GM19468 (cell line): ENCODE measurements at regions not wholly inside any gene's neighbourhood (a gene's known extent, or its start where the extent isn't known, plus 50 kb on each side); places are given as distances from the start of the nearest gene placed in this dataset.

ENCODE experiments used
- ATAC-seq: cut with Tn5 transposase; IDR thresholded peaks from one replicate; pipeline ENCODE4 v1.9.1; 2021; ENCODE audit warnings: mild to moderate bottlenecking, moderate library complexity, moderate number of reproducible peaks; ENCODE audit not compliant: unreplicated experiment; ENCODE audit errors: extremely low read depth

DNA sequence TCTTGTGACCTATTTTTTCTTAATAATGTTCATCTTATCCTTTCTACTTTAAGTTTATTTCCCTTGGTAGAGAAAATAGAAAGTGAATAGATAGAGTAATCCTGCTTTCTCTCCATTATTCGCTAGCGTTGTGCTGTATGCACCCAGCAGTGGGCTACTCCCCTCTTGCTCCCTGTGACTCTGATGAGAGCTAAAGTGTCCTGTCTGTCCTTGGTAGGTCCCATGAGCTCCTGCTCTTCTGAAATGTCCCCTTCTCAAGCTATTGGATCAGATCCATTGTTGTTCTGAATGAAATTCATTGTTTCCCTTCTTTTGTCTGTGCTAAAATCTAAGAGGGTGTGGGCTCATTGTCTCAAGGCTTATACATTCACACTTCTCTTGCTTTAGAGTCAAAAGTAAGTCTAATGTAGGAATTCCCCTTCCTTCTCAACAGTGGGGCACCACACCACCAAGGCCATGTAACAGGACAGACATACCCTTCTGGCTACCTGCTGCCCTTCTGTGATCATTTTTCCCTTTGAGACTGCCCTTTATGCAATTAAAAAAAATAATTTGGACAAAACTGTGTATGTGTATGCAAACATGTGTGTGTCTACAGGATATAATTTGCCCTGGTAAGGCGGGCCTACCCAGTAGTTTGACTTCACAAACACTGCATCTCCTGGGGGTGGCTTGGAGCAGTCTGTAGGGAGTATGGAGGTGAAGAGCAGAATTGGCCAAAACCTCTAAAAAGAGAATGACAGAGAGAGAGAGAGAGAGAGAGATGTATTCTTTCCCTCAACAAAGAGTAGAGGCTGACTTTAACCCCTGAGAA, 167.0 kb upstream of the MYLIP start:
- no peak for ATAC-seq

DNA sequence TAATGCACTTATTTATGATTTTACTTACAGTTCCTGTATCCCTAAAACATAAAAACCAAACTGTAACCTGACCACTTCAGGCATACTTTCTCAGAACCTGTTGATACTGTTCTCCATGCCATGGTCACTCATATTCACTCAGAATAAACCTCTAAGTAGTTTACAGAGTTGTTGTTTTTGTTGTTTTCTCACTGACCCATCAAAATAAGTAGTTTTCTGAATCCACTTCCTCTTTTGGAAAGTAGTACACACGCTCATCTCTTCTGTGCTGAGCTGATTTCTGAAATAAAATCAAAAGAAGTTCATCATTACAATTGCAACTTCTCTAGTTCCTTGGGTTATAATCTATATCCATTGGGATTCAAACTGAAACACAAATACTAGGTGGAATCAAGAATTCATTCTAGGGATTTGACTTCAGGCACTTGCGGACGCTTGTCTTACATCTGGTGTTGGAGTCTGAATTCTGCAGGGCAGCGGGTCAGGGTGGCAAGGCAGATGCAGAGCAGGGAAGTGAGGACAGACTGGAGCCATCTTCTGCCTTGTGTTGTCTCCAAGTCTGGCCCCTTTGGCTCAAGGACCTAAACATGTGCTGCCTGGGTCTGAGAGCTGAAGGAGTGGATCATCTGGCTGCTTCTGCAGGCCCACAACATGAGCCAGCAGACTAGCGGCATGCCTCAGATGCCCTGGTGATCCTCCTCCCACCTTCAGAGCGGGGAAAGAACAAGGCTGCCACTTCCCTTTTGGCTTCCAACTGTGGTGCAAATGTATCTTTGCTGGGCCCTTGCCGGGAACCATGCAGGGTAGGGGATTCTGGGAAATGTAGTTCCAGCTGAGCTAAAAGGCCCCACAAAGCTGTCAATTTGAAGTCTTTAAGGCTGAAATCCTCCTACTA, 167.9 kb upstream of the MYLIP start:
- ATAC-seq, result no peak

DNA sequence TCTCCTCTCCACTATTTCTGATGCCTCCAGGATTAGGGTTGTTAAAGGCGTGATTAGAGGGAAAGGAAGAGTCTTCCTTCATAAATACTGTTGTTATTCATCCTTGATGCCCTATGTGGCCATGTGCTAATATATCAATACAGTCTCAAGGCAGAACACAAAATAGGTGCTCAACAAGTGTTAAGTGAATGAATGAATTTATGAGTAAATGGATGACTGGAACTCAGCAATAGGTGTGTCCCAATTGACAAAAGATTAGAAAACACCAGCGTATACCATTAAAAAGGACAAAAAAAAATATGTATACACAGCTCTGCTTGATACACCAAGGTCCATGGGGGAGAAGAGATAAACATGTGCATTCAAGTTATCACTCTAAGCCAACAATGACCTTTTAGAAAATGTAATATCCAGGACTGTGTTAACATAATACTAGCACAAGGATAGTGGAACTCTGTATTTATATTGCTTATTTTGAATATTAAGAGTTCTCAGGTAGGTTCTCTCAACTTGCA, 171.2 kb upstream of the MYLIP start:
- ATAC-seq, result no peak

DNA sequence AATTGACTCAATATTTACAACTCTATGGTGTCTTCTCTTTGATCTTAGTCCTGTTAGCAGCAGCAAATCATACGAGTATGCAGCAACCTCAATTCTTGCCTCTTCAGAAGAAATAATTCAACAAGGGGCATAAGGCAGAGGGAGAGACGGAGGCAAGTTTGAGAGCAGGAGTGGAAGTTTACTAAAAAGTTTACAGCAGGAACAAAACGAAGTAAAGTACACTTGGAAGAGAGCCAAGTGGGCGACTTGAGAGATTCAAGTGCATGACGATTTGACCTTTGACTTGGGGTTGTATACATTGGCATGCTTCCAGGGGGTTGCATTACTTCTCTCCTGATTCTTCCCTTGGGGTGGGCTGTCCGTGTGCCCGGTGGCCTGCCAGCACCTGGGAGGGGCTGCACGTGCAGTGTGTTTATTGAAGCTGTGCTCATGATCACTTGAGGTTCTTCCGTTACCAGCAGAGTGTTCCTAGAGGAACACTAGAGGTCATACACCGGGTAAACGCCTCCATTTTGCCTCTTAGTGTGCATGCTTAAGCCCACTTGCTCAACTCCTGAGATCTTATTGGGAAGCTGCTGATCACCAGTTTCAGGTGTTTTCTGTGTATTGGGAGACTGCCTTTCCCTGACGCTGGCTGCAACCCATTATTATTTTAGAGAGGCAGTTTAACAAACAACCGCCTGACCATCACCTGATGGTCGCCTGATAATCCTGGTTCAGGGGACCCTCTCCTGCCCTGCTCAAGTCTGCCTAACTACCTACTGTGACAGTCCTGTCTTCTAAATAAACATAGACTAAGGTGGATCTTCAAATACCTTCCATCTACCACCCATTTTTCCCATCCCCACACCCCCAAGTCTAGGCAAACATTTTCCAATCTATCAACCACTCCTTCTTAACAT, 172.4 kb upstream of the MYLIP start:
- no peak for ATAC-seq

DNA sequence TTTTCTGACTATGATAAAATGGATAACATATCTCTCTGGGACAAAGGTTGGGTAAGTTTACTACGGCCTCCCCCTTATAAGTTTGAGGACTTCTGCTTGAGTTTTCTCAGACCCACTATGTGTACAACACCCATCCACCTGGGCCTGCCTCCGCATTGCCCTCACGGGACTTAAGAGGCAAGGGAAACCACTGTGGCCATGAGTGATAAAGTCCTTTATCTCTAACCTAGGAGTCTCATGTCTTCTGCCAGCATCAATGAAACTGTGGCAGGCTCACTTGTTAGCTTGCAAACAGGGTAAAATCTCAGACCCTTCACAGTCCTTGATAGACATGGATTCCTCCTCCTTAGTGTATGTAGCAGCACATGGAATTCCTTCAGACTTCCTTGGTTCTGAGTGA, 173.4 kb upstream of the MYLIP start:
- ATAC-seq, result no peak

DNA sequence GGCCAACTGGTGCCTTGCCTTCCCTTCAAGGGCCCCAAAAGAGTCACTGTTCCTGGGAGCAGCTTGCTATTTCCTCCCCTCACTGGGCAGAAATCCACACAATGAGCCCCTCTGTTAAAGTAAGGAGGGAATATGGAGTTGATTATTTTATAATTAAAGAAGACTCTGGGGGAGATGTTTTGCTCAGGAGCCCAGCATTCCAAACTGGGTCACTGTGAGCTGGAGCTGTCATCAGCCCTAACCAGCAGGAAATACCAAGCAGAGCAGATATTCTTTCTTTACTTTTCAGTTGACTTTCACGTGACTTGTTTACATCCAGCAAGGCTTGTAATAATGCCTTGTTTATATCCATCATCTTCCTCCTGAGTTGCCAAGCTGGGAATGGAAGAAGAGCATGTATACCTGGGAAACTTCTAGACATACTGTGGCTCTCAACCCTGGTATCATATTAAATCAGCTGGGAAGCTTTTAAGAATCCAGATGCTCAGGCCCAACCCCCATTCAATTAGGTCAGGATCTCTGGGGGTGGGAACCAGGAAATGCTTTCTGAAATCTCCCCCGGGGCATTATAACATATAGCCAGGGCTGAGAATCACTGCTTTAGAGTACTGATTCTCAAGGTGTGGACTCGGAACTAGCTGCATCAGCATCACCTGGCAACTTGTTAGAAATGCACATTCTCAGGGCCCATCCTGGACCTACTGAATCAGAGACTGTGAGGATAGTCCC, 175.6 kb upstream of the MYLIP start:
- no peak for ATAC-seq

DNA sequence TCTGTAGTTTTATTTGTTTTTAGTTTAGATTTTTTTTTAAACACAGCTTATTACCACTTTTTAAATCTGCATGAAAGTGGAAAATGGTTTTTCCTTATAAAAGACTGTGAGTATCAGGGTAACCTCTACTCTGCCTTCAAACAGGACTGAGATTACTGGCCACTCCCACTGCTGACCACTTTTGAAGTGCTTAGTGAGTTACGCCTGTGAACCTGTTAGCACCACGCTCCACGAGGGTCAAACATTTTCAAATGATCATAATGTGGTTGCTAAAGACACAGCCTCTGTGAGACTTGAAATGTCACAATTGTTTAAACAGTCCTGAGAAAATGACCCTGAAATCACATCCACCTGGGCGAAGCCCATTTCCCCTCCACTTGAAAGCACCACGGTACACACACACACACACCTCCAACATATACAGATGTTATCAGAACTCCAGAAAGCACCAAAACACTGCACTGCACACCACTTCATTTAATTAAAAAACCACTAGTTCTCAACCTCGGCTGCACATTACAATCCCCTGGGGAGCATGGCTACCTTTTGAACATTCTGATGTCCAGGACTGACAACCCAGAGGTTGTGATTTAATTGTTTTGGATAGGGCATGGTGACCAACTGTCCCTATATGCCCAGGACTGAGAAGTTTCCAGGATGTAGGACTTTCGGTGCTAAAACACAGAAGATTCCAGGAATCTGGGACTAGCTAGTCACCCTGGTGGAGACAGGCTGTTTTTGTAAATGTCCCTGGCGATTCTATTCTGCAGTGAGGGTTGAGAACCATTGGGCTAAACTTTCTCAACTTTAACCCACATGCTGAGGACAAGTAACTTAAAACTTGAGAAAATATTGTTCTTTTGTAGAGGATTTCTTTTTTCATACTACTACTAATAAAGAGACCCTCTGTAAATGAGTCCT, 176.4 kb upstream of the MYLIP start:
- ATAC-seq, result no peak

DNA sequence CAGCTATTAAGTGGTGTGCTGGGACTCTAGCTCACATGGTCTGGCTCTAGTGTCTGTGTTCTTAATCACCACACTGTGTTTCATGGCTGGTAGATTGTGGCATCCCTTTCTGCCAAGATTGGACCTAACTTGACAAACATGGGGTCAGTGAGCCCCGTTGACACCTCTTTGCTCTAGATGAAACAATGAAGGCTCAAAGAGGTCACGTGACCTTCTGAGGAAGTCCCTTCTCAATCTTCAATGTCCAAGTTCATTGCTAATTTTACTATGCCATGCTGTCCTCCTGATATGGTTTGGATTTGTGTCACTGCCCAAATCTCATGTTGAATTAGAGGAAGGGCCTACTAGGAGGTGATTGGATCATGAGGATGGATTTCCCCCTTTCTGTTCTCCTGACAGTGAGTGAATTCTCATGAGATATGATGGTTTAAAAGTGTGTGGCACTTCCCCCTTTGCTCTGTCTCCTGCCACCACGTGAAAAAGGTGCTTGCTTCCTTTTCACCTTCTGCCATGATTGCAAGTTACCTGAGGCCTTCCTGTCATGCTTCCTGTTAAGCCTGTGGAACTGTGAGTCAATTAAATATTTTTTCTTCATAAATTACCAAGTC, 177.8 kb upstream of the MYLIP start:
- ATAC-seq, result no peak

DNA sequence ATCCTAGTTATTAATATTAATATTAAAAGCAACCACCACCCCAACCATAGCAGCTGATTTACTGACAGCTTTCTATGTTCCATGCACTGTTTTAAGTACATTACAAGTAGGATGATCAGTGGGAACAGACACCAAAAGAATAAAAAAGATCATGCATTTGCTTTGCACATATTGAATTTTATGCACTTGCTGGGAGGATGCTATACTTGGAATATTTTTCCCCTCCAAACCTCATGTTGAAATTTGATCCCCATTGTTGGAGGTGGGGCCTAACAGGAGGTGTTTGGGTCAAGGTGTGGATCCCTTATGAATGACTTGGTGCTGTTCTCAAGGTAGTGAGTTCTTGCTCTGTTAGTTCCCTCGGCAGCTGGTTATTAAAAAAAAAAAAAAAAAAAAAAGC, 178.9 kb upstream of the MYLIP start:
- ATAC-seq, result no peak

DNA sequence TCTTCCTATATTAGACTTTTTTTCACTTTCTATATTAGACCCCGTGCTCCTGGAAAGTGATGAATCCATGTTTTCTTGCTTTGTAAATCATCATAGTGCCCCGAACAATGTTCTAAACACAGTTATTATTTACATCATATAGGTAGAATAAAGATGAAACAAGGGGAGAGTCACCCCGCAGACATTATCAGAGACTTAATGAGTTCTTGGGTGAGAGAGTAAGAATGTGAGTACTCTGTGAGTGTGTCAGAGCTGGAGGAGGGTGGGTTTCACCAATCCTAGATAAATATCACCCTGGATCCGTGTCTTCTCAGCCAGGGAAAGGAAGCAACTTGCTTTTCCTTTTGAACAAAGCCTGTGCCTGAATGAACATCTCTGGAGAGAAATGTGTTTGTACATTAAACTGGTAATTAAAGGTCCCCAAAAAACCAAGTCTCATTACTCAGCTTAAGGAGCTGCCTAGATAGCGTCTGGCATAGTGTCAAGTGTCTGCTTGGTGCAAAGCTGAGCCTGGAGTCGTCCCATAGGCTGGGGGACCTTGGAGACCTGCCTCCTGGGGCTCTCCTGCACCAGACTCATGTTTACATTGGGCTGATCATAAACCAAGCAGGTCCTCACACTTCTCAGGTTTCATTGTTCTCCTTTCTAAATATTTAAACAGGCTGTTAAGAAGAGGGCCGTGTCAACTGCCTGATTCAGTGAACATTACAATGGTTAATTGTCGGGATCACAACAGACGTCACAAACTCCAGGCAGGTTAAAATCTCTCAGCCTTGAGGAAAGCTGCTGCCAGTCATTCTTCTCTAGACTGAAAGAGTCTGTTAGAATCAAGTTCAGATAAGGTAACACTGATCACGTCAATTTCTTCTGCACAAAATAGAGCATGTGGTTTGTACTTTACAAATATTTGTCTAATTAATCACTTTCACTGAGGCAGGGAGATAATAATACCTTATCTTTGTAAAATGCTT, 179.7 kb upstream of the MYLIP start:
- no peak for ATAC-seq

DNA sequence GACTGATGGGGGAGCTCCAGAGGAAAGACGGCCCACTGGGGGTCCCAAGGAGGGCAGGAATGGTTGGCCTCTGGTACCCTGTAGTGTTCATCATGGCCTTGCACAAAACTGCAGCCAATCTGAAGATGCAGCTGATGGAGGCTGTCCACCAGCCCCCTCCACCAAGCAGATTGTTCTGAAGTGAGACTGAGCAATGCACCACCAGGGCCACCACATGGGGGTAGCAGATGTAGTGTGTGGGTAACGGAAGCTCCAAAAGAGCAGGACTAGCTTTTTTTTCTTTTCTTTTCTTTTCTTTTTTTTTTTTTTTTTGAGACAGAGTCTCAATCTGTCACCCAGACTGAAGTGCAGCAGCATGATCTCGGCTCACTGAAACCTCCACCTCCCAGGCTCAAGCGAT, 181.0 kb upstream of the MYLIP start:
- ATAC-seq, result no peak

DNA sequence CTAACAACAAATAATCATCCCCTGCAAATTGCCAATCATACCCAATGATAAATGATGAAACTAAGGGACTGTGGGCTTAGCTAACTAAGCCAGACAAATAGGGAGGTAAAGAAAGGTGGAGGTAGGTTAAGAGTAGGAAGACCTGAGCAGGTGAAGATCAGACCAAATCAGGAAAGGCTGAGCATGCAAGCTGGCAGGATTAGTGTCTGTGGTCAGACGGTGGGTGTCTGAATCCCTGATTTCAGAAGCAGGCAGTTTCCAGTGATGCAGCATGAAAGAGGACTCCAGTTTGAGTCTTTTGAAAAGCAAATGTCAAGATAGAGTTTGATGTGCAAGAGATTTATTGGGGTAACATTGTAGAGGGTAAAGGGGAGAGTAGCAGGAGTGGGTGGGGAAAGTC, 181.4 kb upstream of the MYLIP start:
- no peak for ATAC-seq

DNA sequence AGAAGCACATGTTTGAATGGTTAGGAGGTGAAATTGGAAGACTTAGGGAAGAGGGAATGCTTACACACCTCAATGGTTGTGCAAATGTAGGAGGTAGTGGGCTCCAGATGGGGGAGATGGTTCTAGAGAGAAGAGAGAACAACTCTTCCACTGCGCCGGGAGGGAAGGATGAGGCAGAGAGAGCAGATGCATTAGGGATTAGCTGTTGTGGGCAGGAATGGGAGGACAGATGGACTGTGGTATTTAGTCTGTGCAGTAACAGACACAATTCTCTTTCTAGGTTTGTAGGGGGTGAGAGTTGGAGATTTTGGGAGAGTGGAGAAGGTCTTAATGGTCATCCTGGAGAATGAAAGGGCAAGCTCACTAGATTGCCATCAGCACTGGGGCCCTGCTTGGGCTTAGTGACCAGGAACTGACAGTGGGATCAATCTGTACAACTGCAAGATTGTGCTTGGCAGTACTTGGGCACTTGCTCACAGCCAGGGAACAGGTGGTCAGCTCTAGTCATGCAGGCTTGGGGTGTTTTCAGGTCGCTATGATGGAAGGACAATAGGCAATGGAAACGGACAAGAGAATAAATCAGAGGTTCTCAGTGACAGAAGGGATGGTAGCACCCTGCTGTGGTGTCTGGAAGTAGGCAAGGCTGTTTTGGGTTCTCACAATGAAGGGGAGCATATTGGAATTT, 182.0 kb upstream of the MYLIP start:
- no peak for ATAC-seq

DNA sequence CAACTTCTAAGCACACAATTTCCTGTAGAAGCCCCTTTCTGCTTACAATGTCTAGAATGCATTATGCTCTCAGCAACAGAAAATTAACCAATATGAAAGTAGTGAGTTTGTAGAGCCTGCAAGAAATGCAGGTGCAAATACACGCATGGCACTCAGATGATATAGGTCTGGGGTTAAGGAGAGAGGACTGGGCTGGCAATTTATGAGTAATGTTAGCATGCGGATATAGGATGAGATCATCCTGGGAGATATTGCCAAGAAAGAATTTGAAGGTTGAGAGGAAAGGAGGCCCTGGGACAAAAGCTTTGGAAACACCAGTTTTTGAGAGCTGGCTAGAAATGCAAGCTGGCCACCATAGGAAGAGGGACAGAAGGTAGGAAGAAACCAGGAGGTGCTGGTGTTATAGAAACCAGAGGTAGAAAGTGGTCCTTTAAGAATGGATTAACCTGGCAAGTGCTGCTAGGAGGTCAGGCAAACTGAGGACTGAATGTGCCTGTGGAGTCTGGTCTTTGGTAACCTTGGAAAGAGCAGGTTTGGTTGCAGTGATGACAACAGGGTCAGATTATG, 183.2 kb upstream of the MYLIP start:
- no peak for ATAC-seq

DNA sequence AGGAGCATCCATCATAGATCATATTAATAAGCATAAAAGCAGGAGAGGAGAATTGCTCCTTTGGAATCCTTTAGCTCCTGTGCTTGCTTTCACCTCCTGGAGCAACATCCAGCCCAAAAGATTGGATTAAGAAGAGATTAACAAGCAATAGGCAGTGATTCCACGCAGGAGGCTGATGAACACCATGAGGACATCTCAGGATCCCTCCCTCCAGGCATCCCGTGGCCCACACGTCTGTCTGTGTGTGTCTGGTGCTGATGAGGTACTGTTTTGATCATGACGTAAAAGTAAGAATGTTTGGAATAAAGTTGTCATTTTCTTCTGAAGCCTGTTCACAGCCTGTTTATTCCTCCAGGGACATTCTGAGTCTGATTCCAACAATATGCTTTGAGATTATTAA, 185.5 kb upstream of the MYLIP start:
- no peak for ATAC-seq

DNA sequence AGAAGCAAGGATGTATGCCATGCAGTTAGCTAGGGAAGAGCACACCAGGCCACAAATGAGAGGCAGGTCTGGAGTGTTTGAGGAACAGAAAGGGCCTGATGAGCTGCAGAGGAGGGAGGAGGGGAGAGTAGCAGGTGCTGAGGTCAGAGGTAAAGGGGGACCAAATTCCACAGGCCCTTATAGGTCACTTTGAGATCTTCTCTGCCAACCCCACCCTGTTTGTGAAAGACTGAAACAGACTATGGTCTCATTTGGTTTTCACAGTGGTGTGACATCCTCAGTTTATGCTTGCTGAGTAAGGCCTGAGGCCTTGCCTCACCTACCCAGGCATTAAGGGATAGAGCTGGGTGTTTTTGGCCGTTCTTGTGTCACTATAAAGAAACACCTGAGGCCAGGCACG, 187.7 kb upstream of the MYLIP start:
- no peak for ATAC-seq
